ENCODE measurements at regions not wholly inside any gene's neighbourhood (a gene's known extent, or its start where the extent isn't known, plus 50 kb on each side); places are given as distances from the start of the nearest gene placed in this dataset.
"Not testable (repeated sequence)": the region's sequence is repeated elsewhere in the genome, so short reads cannot be mapped to it uniquely, and the experiment has no call there.

DNA sequence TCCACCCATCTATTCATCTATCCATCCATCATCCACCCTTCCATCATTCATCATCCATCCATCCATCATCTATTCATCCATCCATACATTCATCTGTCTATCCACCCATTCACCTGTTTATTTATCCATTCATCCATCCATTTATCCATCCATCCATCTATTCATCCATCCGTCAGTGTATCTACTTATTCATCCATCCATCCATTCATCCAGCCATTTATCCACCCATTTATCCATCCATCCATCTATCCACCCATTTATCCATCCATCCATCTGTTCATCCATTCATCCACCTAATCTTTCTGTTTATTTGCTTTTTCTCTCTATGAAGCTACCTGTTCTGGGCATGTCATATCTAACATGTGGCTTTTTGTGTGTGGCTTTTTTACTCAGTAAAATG is 115.4 kb downstream of the CRYAA start:
- Histone ChIP-seq H3K4me1 (ENCODE audit: control insufficient read depth, extremely low read depth, insufficient read depth, low read length) (no peaks in the 10 kb centered on the region), H3K36me3 (ENCODE audit: control insufficient read depth in 2 of 2, extremely low read depth in 1 of 2, insufficient read depth in 2 of 2, low read length in 2 of 2) (no peaks in the 10 kb centered on the region), H3K4me2 (ENCODE audit: insufficient read depth, low read length) (no peak overlapping the region), H4K20me1 (replicated peaks; ENCODE audit: control insufficient read depth, extremely low read depth, insufficient read depth, low read length) (no peaks in the 10 kb centered on the region), H3K9me1 (replicated peaks; ENCODE audit: control insufficient read depth, extremely low read depth, insufficient read depth, low read length) (no peaks in the 10 kb centered on the region), H3K27me3 (ENCODE audit: control insufficient read depth in 2 of 2, insufficient read depth in 2 of 2, low read length in 2 of 2) (no peaks in the 10 kb centered on the region), H3K4me3 (replicated peaks in 1 of 3; ENCODE audit: insufficient read depth in 1 of 3, low read depth in 1 of 3, low read length in 3 of 3) (no peak overlapping the region), H3K27ac (ENCODE audit: insufficient read depth, low read depth, low read length) (no peak overlapping the region), H2AFZ (ENCODE audit: low read depth, low read length) (no peak overlapping the region), H3K9me3 (replicated peaks; ENCODE audit: control insufficient read depth, insufficient read depth, low read length) (no peaks in the 10 kb centered on the region), H3K9ac (replicated peaks; ENCODE audit: extremely low read depth, insufficient read depth, low read length) (no peak overlapping the region), H3K79me2 (ENCODE audit: control insufficient read depth, insufficient read depth, low read length) (no peaks in the 10 kb centered on the region)
- intact Hi-C loops (cut with micrococcal nuclease) (no loop called here), dilution Hi-C loops (cut with MboI; ENCODE audit: extremely low pct_ligation_motif_present, low sequenced_read_pairs) (no loop called here)
- no peak for DNase-seq (ENCODE audit: low read depth, low spot score)
- BruUV-seq (replicated peaks): no TSS peak
- TF ChIP-seq MYC (IDR thresholded peaks at IDR 0.05; ENCODE audit: low read depth, low read length): no peak
- TF ChIP-seq POLR2A (IDR thresholded peaks at IDR 0.05; ENCODE audit: low read depth, low read length): no peak
- TF ChIP-seq, protein P1, sequence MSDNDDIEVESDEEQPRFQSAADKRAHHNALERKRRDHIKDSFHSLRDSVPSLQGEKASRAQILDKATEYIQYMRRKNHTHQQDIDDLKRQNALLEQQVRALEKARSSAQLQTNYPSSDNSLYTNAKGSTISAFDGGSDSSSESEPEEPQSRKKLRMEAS (IDR thresholded peaks at IDR 0.05; ENCODE audit: insufficient read depth, insufficient read length): no peak
- TF ChIP-seq FOS (IDR thresholded peaks at IDR 0.05; ENCODE audit: borderline replicate concordance, insufficient read depth, low read length): no peak
- no peak for TF ChIP-seq POLR2AphosphoS5 (IDR thresholded peaks at IDR 0.05; ENCODE audit: insufficient read depth, low read depth, low read length)
- TF ChIP-seq JUN (IDR thresholded peaks at IDR 0.05; ENCODE audit: borderline replicate concordance, insufficient read depth, insufficient read length, low read depth): no peak
- TF ChIP-seq EZH2 (IDR thresholded peaks at IDR 0.05; ENCODE audit: borderline replicate concordance, low read depth, low read length, severe bottlenecking): no peak
- no peak for FAIRE-seq
- POLR2A ChIA-PET: no interaction called here
- CTCF ChIA-PET: no interaction called here

DNA sequence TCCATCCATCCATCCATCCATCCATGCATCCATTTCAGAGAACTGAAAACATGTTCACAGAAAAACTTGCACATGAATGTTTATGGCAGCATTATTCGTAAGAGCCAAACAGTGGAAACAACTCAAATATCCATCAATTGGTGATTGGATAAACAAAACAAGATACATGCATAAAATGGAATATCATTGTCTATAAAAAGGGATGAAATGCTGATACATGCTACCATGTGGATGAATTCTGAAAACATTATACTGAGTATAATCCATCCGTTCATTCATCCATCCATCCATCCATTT is 115.1 kb downstream of the CRYAA start:
- H3K9ac ChIP-seq (replicated peaks; ENCODE audit: extremely low read depth, insufficient read depth, low read length); H3K4me2 ChIP-seq (ENCODE audit: insufficient read depth, low read length); H3K4me1 ChIP-seq (ENCODE audit: control insufficient read depth, extremely low read depth, insufficient read depth, low read length); H3K9me3 ChIP-seq (replicated peaks; ENCODE audit: control insufficient read depth, insufficient read depth, low read length); H3K27me3 ChIP-seq (ENCODE audit: control insufficient read depth in 2 of 2, insufficient read depth in 2 of 2, low read length in 2 of 2); DNase-seq (ENCODE audit: low read depth, low spot score); H3K79me2 ChIP-seq (ENCODE audit: control insufficient read depth, insufficient read depth, low read length); intact Hi-C loops (cut with micrococcal nuclease); H3K9me1 ChIP-seq (replicated peaks; ENCODE audit: control insufficient read depth, extremely low read depth, insufficient read depth, low read length); dilution Hi-C loops (cut with MboI; ENCODE audit: extremely low pct_ligation_motif_present, low sequenced_read_pairs); H3K36me3 ChIP-seq (ENCODE audit: control insufficient read depth in 2 of 2, extremely low read depth in 1 of 2, insufficient read depth in 2 of 2, low read length in 2 of 2); BruUV-seq (replicated peaks); FAIRE-seq; H2AFZ ChIP-seq (ENCODE audit: low read depth, low read length); H3K27ac ChIP-seq (ENCODE audit: insufficient read depth, low read depth, low read length); POLR2A ChIA-PET; CTCF ChIA-PET; H3K4me3 ChIP-seq (replicated peaks in 1 of 3; ENCODE audit: insufficient read depth in 1 of 3, low read depth in 1 of 3, low read length in 3 of 3); H4K20me1 ChIP-seq (replicated peaks; ENCODE audit: control insufficient read depth, extremely low read depth, insufficient read depth, low read length): not testable (repeated sequence)
